ENCODE measurements at regions not wholly inside any gene's neighbourhood (a gene's known extent, or its start where the extent isn't known, plus 50 kb on each side); places are given as distances from the start of the nearest gene placed in this dataset.

- Histone ChIP-seq H3K27me3 (ENCODE audit: low read depth) (peaks cover 26% of the 10 kb centered on the region), H3K27ac (replicated peaks) (no peak overlapping the region), H3K4me3 (no peak overlapping the region), H3K4me1 (no peaks in the 10 kb centered on the region), H3K9me3 (replicated peaks) (peaks cover 29% of the 10 kb centered on the region), H3K36me3 (no peaks in the 10 kb centered on the region)
- no peak for TF ChIP-seq CTCF (IDR thresholded peaks at IDR 0.05; ENCODE audit: borderline replicate concordance)
- no peak for DNase-seq
- intact Hi-C loops (cut with micrococcal nuclease) = no loop called here
Measured at GRCh38 chr7:68119411-68119810, 1122.8 kb downstream of the TYW1 start.

- no peak for DNase-seq
- Histone ChIP-seq H3K36me3 (no peaks in the 10 kb centered on the region), H3K27ac (replicated peaks) (no peak overlapping the region), H3K27me3 (ENCODE audit: low read depth) (peaks cover 41% of the 10 kb centered on the region), H3K4me3 (no peak overlapping the region), H3K9me3 (replicated peaks) (peaks cover 29% of the 10 kb centered on the region), H3K4me1 (no peaks in the 10 kb centered on the region)
- TF ChIP-seq CTCF (IDR thresholded peaks at IDR 0.05; ENCODE audit: borderline replicate concordance) = no peak
- intact Hi-C loops (cut with micrococcal nuclease) = no loop called here
Measured at GRCh38 chr7:68121056-68121455, 1124.4 kb downstream of the TYW1 start.

GRCh38 chr7:68121655-68122054, 1125.0 kb downstream of the TYW1 start:
- intact Hi-C loops (cut with micrococcal nuclease) = no loop called here
- Histone ChIP-seq H3K27ac (replicated peaks) (no peak overlapping the region), H3K9me3 (replicated peaks) (peaks cover 29% of the 10 kb centered on the region), H3K4me3 (no peak overlapping the region), H3K27me3 (ENCODE audit: low read depth) (peaks cover 47% of the 10 kb centered on the region), H3K4me1 (no peaks in the 10 kb centered on the region), H3K36me3 (no peaks in the 10 kb centered on the region)
- DNase-seq = no peak
- no peak for TF ChIP-seq CTCF (IDR thresholded peaks at IDR 0.05; ENCODE audit: borderline replicate concordance)

GRCh38 chr7:68122801-68123200, 1126.2 kb downstream of the TYW1 start:
- Histone ChIP-seq H3K4me1 (no peaks in the 10 kb centered on the region), H3K36me3 (no peaks in the 10 kb centered on the region), H3K4me3 (no peak overlapping the region), H3K9me3 (replicated peaks) (peaks cover 27% of the 10 kb centered on the region), H3K27ac (replicated peaks) (no peak overlapping the region), H3K27me3 (ENCODE audit: low read depth) (peaks cover 57% of the 10 kb centered on the region)
- DNase-seq = no peak
- intact Hi-C loops (cut with micrococcal nuclease) = no loop called here
- TF ChIP-seq CTCF (IDR thresholded peaks at IDR 0.05; ENCODE audit: borderline replicate concordance) = no peak

- no peak for DNase-seq
- H3K4me3 ChIP-seq = no peak overlapping the region
- H3K4me1 ChIP-seq = no peaks in the 10 kb centered on the region
- H3K36me3 ChIP-seq = no peaks in the 10 kb centered on the region
- H3K27ac ChIP-seq (replicated peaks) = no peak overlapping the region
- TF ChIP-seq CTCF (IDR thresholded peaks at IDR 0.05; ENCODE audit: borderline replicate concordance) = no peak
- peaks cover 3% of the 10 kb centered on the region for H3K9me3 ChIP-seq (replicated peaks)
- intact Hi-C loops (cut with micrococcal nuclease) = no loop called here
- H3K27me3 ChIP-seq (ENCODE audit: low read depth) = peaks cover 71% of the 10 kb centered on the region
Measured at GRCh38 chr7:68125168-68125567, 1128.5 kb downstream of the TYW1 start.

GRCh38 chr7:68133045-68133444, 1136.4 kb downstream of the TYW1 start:
- intact Hi-C loops (cut with micrococcal nuclease) = no loop called here
- no peak for DNase-seq
- Histone ChIP-seq H3K9me3 (replicated peaks) (no peaks in the 10 kb centered on the region), H3K36me3 (no peaks in the 10 kb centered on the region), H3K4me3 (no peak overlapping the region), H3K27ac (replicated peaks) (no peak overlapping the region), H3K4me1 (no peaks in the 10 kb centered on the region), H3K27me3 (ENCODE audit: low read depth) (peaks cover 82% of the 10 kb centered on the region)
- no peak for TF ChIP-seq CTCF (IDR thresholded peaks at IDR 0.05; ENCODE audit: borderline replicate concordance)
